C4-2B (cell line): ENCODE measurements at regions not wholly inside any gene's neighbourhood (a gene's known extent, or its start where the extent isn't known, plus 50 kb on each side); places are given as distances from the start of the nearest gene placed in this dataset.

Experiments used
- H3K27ac ChIP-seq: fragments of 450-650 bp; 2 replicates; pipeline ENCODE4 v1.5.1; 2017
- CTCF ChIP-seq: fragments of 450-650 bp; conservative IDR thresholded peaks from 2 replicates; pipeline ENCODE4 v1.5.1; 2017; ENCODE audit warnings: mild to moderate bottlenecking
- ZFX ChIP-seq: fragments of 450-650 bp; IDR thresholded peaks from 2 replicates; pipeline ENCODE4 v1.6.1; 2017

- TF ChIP-seq CTCF, result no peak
- TF ChIP-seq ZFX, result no peak
- H3K27ac ChIP-seq, result no peak overlapping the region
Observed at GRCh38 chr4:71156616-71157015, 163.2 kb downstream of the DCK start.

- TF ChIP-seq ZFX, result no peak
- no peak for TF ChIP-seq CTCF
- no peak overlapping the region for H3K27ac ChIP-seq
Observed at GRCh38 chr4:71162386-71162785, 168.9 kb downstream of the DCK start.

- TF ChIP-seq CTCF, result no peak
- no peak for TF ChIP-seq ZFX
- H3K27ac ChIP-seq, result no peak overlapping the region
Observed at GRCh38 chr4:71163317-71163716, 169.9 kb downstream of the DCK start.

- no peak overlapping the region for H3K27ac ChIP-seq
- TF ChIP-seq CTCF (no peak), ZFX (no peak)
Observed at GRCh38 chr4:71167083-71167482, 171.7 kb upstream of the SLC4A4 start.

- no peak overlapping the region for H3K27ac ChIP-seq
- TF ChIP-seq ZFX (no peak), CTCF (no peak)
Observed at GRCh38 chr4:71171592-71171991, 167.2 kb upstream of the SLC4A4 start.

GRCh38 chr4:71181332-71181731 is 157.5 kb upstream of the SLC4A4 start:
- H3K27ac ChIP-seq, result no peak overlapping the region
- no peak for TF ChIP-seq CTCF

GRCh38 chr4:71184195-71184781 is 154.5 kb upstream of the SLC4A4 start:
- TF ChIP-seq CTCF (peak; percentile 81), ZFX (no peak)
- no peak overlapping the region for H3K27ac ChIP-seq
